ENCODE measurements at regions not wholly inside any gene's neighbourhood (a gene's known extent, or its start where the extent isn't known, plus 50 kb on each side); places are given as distances from the start of the nearest gene placed in this dataset.

DNA sequence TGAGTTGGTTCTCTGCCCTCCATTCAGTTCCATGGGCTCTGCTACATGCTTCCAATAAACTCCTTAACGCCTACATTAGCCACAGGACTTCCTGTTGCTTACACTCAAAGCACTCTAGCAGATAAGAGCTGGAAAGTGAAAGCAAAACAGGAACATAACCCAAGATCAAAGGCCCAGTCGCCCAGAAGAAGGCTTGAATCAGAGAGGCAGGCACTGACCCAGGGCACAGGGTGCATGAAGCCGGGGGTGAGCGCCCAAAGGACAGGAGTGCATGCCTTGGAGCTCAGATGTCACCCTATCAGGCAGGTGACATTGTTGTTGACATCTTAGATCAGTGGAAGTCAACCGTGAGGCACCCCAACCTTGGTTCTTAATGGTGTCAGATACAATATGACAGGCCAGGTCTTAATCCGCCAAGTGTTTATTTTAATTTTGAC lies 235.1 kb downstream of the UACA start:
- H3K4me3 ChIP-seq = no peak overlapping the region
- WGBS (ENCODE audit: low lambda C conversion rate, missing lambda C conversion rate) = 64% methylated on average over 6 of the region's 6 CpGs
- no peak overlapping the region for H3K27ac ChIP-seq
- H4K20me1 ChIP-seq (ENCODE audit: insufficient read depth, poor library complexity, severe bottlenecking) = no peaks in the 10 kb centered on the region
- H3K79me2 ChIP-seq = no peaks in the 10 kb centered on the region
- no peak overlapping the region for H2AFZ ChIP-seq
- no peak for TF ChIP-seq CTCF (IDR thresholded peaks at IDR 0.05; ENCODE audit: poor library complexity)
- no peak for TF ChIP-seq EZH2phosphoT487 (IDR thresholded peaks at IDR 0.05; ENCODE audit: low read depth, severe bottlenecking, unreplicated experiment)
- no peak for TF ChIP-seq EZH2 (IDR thresholded peaks at IDR 0.05; ENCODE audit: borderline replicate concordance)
- no peaks in the 10 kb centered on the region for H3K36me3 ChIP-seq (replicated peaks; ENCODE audit: insufficient read depth, low read depth)
- H3K4me1 ChIP-seq (ENCODE audit: insufficient read depth) = peaks cover 19% of the 10 kb centered on the region
- H3K27me3 ChIP-seq = peaks cover 5% of the 10 kb centered on the region
- DNase-seq (ENCODE audit: low spot score) = peak; percentile 42
- H3K9me2 ChIP-seq (replicated peaks; ENCODE audit: insufficient read depth) = no peaks in the 10 kb centered on the region
- no peak overlapping the region for H3K4me2 ChIP-seq
- H3K9me3 ChIP-seq (ENCODE audit: low read depth) = no peaks in the 10 kb centered on the region

GRCh38 chr15:70526974-70527325 lies 236.4 kb downstream of the UACA start:
- peaks cover 5% of the 10 kb centered on the region for H3K27me3 ChIP-seq
- H3K36me3 ChIP-seq (replicated peaks; ENCODE audit: insufficient read depth, low read depth) = no peaks in the 10 kb centered on the region
- no peaks in the 10 kb centered on the region for H4K20me1 ChIP-seq (ENCODE audit: insufficient read depth, poor library complexity, severe bottlenecking)
- no peak overlapping the region for H2AFZ ChIP-seq
- H3K4me2 ChIP-seq = peak overlapping the region; percentile 54
- no peaks in the 10 kb centered on the region for H3K9me3 ChIP-seq (ENCODE audit: low read depth)
- H3K4me1 ChIP-seq (ENCODE audit: insufficient read depth) = peaks cover 19% of the 10 kb centered on the region
- H3K27ac ChIP-seq = peak overlapping the region; percentile 40
- H3K79me2 ChIP-seq = no peaks in the 10 kb centered on the region
- TF ChIP-seq CTCF (IDR thresholded peaks at IDR 0.05; ENCODE audit: poor library complexity) (no peak), EZH2 (IDR thresholded peaks at IDR 0.05; ENCODE audit: borderline replicate concordance) (no peak), EZH2phosphoT487 (IDR thresholded peaks at IDR 0.05; ENCODE audit: low read depth, severe bottlenecking, unreplicated experiment) (no peak)
- no peaks in the 10 kb centered on the region for H3K9me2 ChIP-seq (replicated peaks; ENCODE audit: insufficient read depth)
- no peak for DNase-seq (ENCODE audit: low spot score)
- no peak overlapping the region for H3K4me3 ChIP-seq
- WGBS (ENCODE audit: low lambda C conversion rate, missing lambda C conversion rate) = 50% methylated on average over 6 of the region's 6 CpGs

DNA sequence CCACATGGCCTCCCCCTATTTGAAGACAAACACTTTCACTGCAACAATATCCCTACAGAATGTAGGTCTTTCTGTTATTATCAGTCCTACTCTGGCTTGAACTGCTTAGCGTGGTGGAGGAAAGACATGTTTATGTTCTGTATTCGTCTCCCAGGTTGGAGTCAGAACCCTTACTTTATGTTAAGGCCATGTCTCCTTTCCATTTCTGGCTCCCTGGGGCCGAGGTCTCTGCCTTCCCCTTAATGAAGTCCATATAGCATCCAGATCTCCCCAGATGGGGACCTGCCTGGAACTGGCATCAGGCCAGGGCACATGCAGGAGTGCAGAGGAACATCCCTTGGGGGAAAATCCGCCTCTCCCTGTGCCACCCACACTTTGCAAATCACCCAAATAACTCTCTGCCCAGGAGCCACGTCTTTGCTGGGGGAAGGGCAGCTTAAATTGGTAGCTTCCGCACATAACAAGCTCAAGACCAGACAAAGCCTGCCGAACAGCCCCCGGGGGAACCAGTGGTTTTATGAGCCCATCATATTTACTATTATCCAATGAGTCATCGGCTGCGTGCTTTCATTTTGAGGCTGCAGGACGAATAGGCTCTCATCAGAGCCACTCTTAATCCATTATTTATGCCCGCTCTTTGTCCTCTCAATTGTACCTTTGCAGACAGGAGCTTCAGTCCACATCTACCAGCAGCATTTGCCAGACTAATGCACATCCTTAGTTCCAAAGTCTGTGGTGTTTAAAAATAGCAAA lies 237.0 kb downstream of the UACA start:
- H3K36me3 ChIP-seq (replicated peaks; ENCODE audit: insufficient read depth, low read depth) = no peaks in the 10 kb centered on the region
- H3K9me2 ChIP-seq (replicated peaks; ENCODE audit: insufficient read depth) = no peaks in the 10 kb centered on the region
- WGBS (ENCODE audit: low lambda C conversion rate, missing lambda C conversion rate) = 24% methylated on average over 12 of the region's 12 CpGs
- no peak overlapping the region for H2AFZ ChIP-seq
- no peak overlapping the region for H3K4me3 ChIP-seq
- no peaks in the 10 kb centered on the region for H3K27me3 ChIP-seq
- peak overlapping the region; percentile 61 for H3K27ac ChIP-seq
- peak; percentile 82 for DNase-seq (ENCODE audit: low spot score)
- peaks cover 19% of the 10 kb centered on the region for H3K4me1 ChIP-seq (ENCODE audit: insufficient read depth)
- H3K79me2 ChIP-seq = no peaks in the 10 kb centered on the region
- no peaks in the 10 kb centered on the region for H3K9me3 ChIP-seq (ENCODE audit: low read depth)
- H3K4me2 ChIP-seq = peak overlapping the region; percentile 54
- no peak for TF ChIP-seq EZH2phosphoT487 (IDR thresholded peaks at IDR 0.05; ENCODE audit: low read depth, severe bottlenecking, unreplicated experiment)
- no peak for TF ChIP-seq CTCF (IDR thresholded peaks at IDR 0.05; ENCODE audit: poor library complexity)
- no peak for TF ChIP-seq EZH2 (IDR thresholded peaks at IDR 0.05; ENCODE audit: borderline replicate concordance)
- no peaks in the 10 kb centered on the region for H4K20me1 ChIP-seq (ENCODE audit: insufficient read depth, poor library complexity, severe bottlenecking)

All from hepatocyte (in vitro differentiated cells).